Effector CD4-positive, alpha-beta T cell (primary cell): ENCODE measurements at regions not wholly inside any gene's neighbourhood (a gene's known extent, or its start where the extent isn't known, plus 50 kb on each side); places are given as distances from the start of the nearest gene placed in this dataset.

Source experiments
- DNase-seq: peaks from one replicate; pipeline ENCODE4 v3.0.0-alpha.2; 2020

DNA sequence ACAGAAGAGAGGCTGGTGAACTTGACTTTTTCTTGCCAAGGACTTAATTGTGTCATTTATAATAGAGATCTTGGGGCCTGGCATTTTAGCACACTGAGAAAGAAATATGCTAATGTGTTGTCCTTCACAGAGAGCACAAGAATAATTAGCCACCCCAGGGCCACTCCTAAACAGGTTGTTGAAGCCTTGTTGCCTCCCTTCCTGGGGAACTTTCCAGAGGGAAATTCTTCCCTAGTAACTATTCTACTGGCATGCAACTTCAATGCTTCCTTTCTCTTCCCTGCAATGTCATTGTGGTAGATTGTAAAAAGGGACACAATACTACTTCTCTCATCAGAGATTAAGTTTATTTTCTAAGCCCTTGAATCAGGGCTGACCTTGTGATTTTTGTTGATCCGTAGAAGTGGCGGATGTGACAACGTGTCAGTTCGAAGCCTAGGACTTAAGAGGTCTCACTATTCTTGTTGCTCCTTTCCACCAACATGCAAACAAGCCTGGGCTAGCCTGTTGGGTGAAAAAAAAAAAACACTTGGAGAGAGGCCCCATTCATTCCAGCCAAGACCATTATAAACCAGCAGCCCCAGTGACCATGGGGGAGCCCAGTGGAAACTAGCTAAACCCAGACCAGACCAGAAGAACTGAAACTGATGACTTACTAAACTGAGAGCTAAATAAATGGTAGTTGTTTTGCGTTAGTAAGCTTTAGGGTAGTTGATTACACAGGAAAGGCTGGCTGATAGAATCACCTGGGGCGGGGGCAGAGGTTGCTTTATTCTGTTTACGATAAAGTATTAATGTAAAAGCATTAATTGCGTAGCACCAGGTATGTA, 287.2 kb downstream of the SHQ1 start:
- DNase-seq = no peak

DNA sequence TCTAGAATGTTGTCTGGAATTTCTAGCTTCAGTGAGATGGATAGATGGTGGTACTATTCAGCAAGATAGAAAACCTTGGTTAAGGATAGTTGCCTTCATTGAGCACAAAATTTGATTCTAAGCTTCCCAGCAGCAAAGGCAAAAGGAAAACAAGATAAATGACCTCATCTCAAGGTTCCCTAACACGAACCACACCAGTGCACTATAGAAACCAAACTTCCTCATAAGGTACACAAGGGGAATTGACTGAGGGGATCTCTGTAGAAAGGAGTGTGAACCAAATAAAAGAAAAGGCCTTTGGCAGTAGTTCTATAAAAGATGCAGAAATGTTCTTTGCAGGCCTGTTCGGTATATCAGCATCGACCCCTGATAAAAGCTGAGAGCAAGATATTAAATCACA, 288.9 kb downstream of the SHQ1 start:
- no peak for DNase-seq

DNA sequence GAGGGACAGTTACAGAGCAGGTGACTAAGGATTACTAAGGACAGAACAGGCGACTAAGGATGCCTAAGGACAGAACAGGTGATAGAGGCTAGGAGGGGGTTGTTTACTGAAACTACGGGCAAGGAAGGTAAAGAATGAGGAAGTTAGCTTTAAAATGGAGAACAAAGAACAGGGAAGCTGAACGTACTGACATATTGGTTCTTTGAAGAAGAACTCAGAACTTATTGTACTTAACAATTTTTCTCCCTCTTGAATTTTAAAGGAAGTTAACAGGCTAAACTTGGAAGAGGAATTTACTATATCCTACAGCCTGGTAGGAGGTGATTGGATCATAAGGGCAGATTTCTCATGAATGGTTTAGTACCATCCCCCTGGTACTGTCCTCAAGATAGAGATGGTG, 290.2 kb downstream of the SHQ1 start:
- DNase-seq = no peak

DNA sequence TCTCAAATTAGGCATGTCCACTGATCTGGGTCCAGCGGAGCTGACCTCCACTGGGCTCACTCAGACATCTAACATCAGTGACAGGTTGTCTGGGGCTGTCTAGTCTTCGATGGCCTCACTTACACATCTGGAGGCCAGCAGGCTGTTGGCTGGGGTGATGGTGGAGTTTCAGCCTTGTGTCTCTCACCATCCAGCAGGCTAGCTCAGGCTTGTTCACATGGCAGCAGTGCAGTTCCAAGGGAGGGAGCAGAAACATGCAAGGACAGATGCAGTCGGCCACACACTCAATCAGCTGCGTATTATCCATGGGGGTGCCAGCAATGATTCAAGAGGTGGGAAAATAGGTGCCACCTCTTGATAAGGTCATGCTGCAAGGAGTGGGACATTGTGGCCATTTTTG, 292.5 kb downstream of the SHQ1 start:
- no peak for DNase-seq

DNA sequence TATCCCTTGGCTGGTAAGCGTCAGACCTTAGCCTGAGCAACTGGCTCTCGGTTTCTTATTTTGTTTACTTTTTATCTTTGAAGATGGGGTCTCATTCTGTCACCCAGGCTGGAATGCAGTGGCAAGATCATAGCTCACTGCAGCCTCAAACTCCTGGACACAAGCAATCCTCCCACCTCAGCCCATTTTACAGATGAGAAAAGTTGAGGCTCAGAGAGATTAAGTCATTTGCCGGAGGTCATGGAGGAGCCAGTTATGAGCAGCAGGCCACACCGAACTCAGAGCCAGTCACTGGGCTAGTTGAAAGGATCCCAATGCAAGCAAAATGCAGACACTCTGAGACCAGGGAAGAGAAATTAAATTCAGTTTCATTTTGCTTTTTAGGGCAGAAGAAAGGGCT, 293.6 kb downstream of the SHQ1 start:
- no peak for DNase-seq

DNA sequence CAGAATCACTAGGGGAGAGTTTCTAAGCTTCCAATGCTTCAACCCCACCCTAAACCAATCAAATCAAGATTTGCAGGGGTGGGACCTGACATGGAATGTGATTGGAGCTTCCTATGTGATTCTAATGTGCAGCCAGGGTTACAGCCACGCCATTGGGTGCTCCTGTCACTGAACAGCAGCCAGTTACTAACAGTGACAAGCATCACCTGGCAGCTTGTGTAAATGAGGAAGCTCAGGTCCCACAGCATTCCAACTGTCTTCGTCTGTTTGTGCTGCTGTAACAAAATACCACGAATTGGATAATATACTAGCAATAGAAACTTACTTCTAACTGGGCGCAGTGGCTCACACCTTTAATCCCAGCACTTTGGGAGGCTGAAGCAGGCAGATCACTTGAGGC, 294.9 kb downstream of the SHQ1 start:
- no peak for DNase-seq

DNA sequence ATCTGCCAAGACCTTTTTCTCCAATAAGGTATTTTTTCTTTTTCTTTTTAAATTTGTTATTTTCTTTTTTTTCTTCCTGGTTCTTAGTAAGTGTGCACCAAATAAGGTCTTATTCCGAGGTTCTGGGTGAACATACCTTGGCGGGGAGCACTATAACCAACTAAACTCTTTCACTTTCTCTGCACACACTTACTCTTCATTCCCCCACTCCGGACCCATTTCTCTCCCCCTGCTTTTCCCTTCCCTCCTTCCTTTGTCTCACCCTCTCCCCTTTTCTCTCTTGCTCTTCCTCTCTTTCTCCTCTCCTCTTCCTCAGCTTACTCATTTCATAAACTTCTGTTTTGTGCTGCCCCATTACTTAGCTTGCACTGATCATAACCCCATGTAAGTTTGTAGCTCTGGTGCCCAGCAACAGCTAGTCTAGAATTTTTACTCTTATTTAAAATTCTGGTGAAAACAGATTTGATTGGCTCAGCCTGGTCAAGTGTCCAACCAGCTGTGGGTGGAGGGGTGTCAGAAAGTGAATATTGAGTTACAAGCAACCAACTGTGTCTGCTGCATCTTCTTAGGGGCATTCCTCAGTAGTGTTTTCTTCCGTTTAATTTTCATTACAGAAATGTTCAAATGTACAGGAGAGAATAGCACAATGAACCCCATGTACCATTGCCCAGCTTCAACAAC, 297.5 kb downstream of the SHQ1 start:
- DNase-seq = no peak

DNA sequence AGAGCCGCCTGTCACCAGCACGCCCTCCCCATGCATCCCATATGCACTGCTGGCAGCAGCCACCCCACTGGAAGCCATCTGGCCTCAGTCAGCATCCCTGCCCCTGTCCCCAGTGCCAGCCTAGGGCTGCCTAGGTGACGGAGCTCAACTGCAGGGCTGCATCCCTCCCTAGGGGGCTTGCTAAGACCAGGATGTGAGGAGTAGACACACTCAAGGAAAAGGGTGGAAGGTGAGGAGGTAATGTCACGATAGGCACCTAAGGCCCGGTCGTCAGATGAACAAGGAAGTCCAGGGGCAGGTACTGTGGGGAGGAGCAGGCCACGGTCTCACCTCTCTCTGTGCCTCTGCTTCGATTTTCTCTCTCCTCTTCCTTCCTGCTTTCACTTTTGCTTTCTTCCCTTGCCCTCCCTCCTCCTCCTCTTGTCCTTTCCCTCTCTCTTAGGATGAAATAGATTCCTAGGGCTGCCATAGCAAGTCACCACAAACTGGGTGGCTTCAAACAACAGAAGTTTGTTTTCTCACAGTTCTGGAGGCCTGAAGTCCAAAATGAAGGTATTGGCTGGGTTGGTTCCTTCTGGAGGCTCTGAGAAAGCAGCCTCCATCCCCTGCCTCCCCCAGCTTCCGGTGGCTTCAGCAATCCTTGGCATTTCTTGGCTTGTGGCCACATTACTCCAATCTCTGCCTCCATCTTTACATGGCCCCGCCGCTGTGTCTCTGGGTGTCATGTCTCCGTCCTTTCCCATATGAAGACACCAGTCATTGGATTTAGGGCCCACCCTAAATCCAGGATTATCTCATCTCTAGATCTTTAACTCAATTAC, 298.3 kb downstream of the SHQ1 start:
- DNase-seq = no peak

DNA sequence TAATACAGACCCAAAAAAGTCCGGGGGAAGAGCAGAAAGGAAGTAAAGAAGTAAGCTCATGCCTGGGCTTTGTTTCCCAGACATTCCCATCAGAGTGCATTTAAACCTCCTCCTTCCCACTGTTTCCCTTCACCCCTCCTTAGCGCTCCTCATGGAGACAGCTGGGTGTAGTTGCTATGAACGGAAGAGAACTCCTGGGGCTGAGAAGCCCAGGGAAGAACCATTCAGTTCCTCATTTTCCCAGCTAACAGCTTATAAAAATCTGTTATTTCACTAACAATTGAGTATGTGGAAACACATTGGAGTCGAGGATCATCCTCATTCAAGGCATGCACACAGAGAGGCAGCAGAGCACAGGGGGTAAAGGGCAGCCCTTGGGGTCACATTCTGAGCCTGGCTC, 299.3 kb downstream of the SHQ1 start:
- DNase-seq = no peak

DNA sequence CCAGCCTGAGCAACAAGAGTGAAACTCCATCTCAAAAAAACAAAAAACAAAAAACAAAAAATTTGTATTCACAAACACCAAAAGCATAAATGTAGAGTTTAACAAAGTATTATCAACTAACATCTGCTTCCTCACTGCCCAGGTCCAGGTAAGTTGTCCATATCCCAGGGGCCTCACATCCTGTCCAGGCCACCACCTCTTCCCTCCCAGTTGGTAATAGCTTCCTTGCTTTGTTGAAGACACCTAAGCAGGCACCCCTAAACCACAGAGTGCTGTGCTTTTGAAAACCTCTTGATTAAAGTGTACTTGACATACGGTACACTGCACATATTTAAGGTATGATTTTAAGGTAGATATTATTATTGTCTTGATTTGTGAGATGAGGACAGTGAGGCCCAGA, 299.8 kb downstream of the SHQ1 start:
- DNase-seq = no peak

DNA sequence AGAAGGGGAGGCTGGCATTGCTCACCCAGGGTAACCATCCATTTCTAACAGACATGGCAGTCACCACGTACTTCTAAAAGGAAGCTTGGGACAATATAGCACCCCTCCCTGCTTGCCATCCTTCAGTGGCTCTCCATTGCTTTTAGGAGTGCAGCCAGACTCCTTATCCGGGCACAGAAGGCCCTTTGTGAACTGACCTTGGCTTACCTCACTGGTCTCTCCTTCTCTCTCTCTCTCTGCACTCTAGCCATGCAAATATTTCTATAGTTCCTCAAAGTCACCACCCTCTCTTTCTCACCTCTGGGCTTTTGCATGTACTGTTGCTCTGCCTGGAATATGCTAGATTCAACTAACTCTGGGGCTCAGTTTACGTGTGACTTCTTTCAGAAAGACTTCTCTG, 301.1 kb downstream of the SHQ1 start:
- DNase-seq = no peak

DNA sequence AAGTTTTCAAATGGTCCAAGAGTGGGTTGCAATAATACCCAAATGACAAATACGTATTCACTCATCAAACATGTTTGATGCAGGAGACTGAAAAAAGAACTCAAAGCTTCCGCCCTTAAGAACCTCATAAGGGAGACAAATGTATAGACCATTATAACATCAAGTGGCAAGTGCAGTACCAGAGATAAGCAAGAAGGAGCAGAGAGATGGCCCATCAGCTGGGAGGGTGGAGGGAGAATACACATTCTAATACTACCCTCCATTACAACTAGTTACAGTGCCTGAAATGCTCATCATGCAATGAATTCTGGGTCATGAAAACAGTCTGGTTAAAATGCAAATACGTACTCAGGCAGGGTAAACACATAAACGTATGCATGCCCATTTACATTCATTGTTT, 304.0 kb downstream of the SHQ1 start:
- no peak for DNase-seq

DNA sequence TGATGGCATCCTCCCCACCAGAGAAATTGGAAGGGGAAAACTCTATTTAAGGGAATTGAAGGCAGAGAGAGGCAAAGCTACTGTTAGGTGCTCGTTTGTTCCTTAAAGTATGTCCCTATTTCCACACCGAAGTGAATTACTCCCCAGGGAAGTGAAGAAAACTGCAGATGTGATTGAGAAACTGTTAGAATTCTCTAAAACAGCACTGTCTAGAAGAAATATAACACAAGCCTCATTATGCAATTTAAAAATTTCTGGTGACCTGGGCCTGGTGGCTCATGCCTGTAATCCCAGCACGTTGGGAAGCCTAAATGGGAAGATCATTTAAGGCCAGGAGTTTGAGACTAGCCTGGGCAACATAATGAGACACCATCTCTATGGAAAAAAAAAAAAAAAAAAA, 305.0 kb downstream of the SHQ1 start:
- no peak for DNase-seq

DNA sequence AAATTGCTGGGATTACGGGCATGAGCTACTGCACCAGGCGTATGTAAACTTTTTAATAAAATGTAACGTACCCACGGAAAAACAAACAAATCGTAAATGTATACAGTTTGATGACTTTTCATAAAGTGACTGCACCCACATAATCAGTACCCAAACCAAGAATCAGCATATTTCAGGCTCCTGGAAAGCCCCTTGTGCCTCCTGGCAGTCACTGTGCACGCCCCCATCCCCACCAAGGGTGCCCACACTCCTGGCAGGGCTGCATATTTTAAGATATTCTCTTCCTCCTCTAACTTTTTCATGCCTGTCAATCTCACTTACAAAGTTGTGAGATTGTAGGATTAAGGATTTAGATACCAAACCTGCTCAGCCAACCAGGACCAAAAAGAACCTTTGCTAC, 305.5 kb downstream of the SHQ1 start:
- DNase-seq = no peak

DNA sequence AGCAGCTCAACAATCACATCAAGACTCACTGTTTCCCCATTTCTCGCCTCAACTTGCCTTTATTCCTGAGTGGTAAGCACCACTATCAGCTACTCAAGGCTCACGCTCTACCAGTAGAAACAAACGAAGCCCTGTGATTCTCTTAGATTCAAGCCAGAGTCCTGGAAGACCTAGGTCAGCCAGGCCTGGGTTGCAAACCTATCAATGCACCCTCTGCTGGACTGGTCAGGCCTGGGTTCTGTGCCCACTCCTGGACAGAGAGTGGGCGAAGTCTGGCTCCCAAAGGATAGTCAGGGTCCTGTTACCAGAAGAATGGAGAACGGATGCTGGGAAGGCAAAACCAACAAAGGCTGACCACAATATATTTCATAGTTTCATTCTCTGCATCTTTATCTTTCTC, 308.4 kb downstream of the SHQ1 start:
- no peak for DNase-seq

DNA sequence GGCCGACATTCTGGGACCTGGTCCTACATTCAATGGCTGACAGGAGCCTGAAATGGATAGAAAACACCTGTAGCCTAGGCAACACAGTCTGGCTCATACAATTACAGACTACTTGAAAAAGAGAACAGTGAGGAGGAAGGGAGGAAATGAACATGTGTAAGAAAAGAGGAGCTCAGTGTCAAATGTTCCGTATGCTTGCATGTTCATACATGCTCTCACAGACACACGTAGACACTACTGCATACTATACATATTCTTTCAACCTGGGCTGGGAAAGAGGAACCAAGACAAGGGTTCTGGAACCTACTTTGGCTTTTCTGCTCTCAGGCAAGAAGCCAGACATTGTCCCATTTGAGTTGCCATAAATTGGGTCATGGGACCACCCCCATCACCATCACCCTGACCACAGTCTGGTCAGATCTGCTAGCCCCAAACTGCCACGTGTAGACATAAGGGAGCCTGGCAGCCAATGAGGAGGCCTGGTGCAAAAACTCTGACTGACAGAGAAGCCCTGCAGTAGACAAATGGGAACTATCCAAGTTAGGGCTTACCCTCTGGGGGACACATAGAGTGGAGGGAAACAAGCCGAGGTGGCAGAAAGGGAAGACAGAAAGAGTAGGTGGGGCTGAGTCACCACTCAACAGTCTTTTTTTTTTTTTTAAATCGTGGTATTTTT, 310.0 kb downstream of the SHQ1 start:
- DNase-seq = no peak

DNA sequence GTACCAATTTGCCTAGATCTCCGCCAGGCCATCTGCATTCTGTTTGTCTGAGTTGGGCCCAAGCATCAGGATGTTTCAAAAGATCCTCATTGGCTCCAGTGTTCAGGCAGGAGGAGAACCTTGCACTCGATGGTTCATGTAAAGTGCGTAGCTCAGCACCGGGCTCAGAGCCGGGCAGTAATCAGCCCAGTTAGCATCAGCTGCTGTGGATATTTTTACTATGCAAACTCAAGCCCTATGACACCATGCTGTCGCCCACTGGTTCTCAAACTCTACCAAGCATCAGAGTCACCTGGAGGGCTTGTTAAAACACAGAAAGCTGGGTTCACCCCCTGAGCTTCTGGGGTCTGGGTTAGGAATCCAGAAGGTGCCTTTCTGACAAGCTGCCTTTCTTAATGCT, 310.8 kb downstream of the SHQ1 start:
- no peak for DNase-seq

DNA sequence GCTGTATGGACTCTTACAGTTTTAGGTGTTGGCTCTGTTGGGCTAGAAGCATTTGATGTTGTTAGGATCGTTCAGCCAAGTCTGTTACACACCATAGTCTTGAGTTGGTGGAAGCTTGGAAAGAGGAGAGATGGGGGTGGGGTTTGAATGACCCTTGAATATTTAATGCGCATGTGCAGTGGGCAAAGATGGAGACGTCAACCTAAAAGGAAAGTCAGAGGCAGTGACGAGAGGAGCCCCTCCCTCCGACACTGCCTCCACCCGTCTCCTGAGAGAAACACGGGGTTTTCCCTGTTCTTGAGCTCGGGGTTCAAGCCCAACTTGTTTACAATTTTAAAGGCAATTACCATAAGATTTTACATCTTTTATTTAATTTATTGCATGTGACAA, 311.4 kb downstream of the SHQ1 start:
- DNase-seq = no peak

DNA sequence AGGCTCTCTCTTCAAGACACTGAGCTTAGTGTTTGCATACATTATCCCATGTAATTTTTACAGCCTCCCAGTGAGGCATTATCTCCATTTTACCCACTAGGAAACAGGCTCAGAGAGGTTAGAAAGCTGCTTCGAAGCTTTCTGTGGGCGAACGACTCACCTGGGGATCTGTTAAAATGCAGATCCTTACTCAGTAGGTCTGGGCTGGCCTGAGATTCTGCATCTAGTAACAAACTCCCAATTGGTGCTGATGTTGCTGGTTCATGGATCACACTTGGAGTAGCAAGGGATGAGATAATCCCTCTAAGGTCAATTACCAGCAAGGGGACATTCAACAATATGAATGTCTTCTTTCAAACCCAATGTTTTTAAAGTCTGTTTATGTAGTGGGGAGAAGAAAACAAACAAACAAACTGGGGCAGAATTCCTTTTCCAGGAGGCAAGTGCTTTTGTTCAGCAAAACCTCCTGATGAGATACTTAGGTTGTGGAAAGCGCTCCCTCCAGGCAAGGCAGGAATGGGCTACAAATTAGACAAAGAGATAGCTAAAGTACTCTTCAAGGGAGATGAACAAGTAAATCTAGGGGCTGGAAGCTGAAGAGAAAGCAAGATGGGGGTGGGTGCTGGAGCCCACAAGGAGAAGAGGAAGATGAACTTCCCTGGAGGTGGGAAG, 311.9 kb downstream of the SHQ1 start:
- no peak for DNase-seq

DNA sequence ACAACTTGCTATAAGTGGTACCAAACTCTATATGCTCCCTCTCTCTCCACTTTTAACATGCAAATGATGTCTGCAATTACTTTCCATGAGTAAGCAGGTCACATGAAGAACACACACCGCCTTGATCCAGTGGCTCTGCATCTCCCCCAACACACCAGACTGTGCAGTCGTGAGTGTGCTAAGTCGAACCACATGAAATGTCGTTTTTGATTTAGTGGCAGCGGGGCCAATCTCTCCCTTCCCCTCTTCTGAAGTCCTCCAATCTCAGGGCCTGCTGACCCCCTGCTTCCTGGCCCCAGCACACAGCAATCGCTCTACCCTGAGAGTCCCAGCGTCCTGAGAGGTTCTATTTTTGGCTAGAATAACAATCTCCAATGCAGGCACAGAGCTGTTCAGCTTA, 312.5 kb downstream of the SHQ1 start:
- DNase-seq = no peak

DNA sequence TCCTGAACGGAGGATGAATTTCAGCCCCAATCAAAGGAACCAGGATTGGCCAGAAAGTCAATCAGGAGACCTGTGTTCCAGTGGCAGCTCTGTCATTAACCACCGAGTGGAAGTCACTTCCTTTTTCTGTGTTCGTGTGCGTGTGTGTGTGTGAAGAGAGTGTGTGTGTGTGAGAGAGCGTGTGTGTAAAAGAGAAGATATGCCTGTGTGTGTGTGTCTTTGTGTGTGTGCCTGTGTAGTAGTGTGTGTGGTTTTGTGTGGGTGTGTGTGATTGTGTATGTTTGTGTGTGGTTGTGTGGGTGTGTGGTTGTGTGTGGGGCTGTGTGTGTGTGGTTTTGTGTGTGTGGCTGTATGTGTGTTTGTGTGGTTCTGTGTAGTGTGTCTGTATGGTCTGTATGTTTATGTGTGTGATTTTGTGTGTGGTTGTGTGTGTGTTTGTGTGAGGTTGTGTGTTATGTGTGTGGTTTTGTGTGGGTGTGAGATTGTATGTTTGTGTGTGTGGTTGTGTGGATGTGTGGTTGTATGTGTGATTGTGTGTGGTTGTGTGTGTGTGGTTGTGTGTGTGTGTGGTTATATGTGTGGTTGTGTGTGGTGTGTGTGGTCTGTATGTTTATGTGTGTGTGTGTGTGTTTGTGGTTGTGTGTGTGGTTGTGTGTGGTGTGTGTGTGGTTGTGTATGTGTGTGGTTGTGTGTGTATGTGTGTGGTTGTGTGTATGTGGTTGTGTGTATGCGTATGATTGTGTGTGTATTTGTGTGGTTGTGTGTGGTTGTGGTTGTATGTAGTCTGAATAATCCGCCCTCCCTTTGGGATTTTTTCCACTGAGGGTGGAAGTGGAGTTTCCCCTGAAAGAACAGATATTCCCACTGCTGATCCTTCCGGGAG, 314.4 kb downstream of the SHQ1 start:
- DNase-seq = no peak

DNA sequence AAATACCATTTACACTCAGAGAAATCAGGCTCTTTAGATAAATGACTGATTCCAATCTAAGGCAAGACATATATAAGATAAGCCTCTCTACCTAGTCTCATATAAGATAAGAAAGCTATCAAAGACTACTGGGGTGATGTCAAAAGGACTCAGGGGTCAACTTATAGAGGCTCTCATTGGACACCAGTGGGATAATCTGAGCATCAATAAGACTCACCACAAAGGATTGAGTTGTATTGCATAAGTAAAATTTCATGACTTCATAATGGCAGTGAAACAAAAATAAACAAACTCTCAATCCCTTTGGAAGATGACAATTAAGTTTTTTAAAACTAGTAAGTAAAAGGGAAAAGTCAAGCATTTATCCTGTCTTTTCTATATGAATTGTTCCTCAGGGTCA, 317.8 kb downstream of the SHQ1 start:
- no peak for DNase-seq
